Stomach (tissue), 4 donors: ENCODE measurements at regions not wholly inside any gene's neighbourhood (a gene's known extent, or its start where the extent isn't known, plus 50 kb on each side); places are given as distances from the start of the nearest gene placed in this dataset.

Source experiments
- POLR2A ChIP-seq, 4 donors: fragments of 450-650 bp; IDR thresholded peaks; one replicate each; pipeline ENCODE4 v1.6.1; 2016; ENCODE audit warnings: antibody characterized with exemption in 4 of 4, control low read depth in 2 of 4, mild to moderate bottlenecking in 1 of 4, moderate library complexity in 1 of 4
- TF ChIP-seq, protein P1 (sequence below), 7 experiments: fragments of 450-650 bp in 4 of 7; fragments of 200-600 bp in 3 of 7; sonication (generic) in 3 of 7; IDR thresholded peaks; one replicate each; pipeline ENCODE4 v1.5.1; 2016 to 2019; ENCODE audit warnings: antibody characterized with exemption in 7 of 7, control low read depth in 2 of 7, mild to moderate bottlenecking in 1 of 7

DNA sequence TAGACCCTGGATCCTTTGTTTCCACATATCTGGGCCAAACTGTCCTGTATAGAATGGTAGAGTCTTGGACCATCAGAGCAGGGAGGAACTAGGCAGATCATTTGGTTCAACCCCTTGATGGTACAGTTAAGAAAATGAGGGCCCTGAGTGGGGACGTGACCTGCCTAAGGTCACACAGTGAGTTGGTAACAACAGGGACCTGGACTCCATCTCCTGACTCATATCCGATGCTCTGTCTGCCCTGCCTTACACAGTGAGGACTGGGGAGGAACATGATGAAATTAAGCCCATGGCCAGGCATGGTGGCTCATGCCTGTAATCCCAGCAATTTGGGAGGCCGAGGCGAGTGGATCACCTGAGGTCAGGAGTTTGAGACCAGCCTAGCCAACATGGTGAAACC lies 440.2 kb downstream of the PTPRU start:
- TF ChIP-seq, protein P1, sequence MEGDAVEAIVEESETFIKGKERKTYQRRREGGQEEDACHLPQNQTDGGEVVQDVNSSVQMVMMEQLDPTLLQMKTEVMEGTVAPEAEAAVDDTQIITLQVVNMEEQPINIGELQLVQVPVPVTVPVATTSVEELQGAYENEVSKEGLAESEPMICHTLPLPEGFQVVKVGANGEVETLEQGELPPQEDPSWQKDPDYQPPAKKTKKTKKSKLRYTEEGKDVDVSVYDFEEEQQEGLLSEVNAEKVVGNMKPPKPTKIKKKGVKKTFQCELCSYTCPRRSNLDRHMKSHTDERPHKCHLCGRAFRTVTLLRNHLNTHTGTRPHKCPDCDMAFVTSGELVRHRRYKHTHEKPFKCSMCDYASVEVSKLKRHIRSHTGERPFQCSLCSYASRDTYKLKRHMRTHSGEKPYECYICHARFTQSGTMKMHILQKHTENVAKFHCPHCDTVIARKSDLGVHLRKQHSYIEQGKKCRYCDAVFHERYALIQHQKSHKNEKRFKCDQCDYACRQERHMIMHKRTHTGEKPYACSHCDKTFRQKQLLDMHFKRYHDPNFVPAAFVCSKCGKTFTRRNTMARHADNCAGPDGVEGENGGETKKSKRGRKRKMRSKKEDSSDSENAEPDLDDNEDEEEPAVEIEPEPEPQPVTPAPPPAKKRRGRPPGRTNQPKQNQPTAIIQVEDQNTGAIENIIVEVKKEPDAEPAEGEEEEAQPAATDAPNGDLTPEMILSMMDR (IDR thresholded peaks at IDR 0.05), result no peak
- TF ChIP-seq POLR2A (IDR thresholded peaks at IDR 0.05), result no peak
